Progenitor cell of endocrine pancreas (in vitro differentiated cells): ENCODE measurements at regions not wholly inside any gene's neighbourhood (a gene's known extent, or its start where the extent isn't known, plus 50 kb on each side); places are given as distances from the start of the nearest gene placed in this dataset.

Experiments
- DNase-seq: peaks from one replicate; pipeline ENCODE4 v3.0.0; 2021; ENCODE audit warnings: low spot score; ENCODE audit not compliant: unreplicated experiment
- H3K27ac Mint-ChIP-seq: 2 replicates; pipeline ENCODE4 v1.8.0; 2021; ENCODE audit warnings: mild to moderate bottlenecking, moderate library complexity, mixed read lengths
- H3K27me3 Mint-ChIP-seq: 2 replicates; pipeline ENCODE4 v1.8.0; 2021; ENCODE audit warnings: mixed read lengths
- H3K36me3 Mint-ChIP-seq: 2 replicates; pipeline ENCODE4 v1.8.0; 2022; ENCODE audit warnings: mixed read lengths; ENCODE audit not compliant: insufficient read depth
- H3K4me1 Mint-ChIP-seq: 2 replicates; pipeline ENCODE4 v1.8.0; 2021; ENCODE audit warnings: low read depth, mixed read lengths
- H3K4me3 Mint-ChIP-seq: 2 replicates; pipeline ENCODE4 v1.8.0; 2021; ENCODE audit warnings: low read depth, mild to moderate bottlenecking, moderate library complexity, mixed read lengths
- H3K9me3 Mint-ChIP-seq: 2 replicates; pipeline ENCODE4 v1.8.0; 2021; ENCODE audit warnings: low read depth, mixed read lengths
- TF ChIP-seq, protein P1 (sequence below): fragments of 200-600 bp; sonication (generic); IDR thresholded peaks from one replicate; pipeline ENCODE4 v1.5.0; 2021; ENCODE audit warnings: antibody characterized with exemption, mild to moderate bottlenecking; ENCODE audit not compliant: unreplicated experiment

DNA sequence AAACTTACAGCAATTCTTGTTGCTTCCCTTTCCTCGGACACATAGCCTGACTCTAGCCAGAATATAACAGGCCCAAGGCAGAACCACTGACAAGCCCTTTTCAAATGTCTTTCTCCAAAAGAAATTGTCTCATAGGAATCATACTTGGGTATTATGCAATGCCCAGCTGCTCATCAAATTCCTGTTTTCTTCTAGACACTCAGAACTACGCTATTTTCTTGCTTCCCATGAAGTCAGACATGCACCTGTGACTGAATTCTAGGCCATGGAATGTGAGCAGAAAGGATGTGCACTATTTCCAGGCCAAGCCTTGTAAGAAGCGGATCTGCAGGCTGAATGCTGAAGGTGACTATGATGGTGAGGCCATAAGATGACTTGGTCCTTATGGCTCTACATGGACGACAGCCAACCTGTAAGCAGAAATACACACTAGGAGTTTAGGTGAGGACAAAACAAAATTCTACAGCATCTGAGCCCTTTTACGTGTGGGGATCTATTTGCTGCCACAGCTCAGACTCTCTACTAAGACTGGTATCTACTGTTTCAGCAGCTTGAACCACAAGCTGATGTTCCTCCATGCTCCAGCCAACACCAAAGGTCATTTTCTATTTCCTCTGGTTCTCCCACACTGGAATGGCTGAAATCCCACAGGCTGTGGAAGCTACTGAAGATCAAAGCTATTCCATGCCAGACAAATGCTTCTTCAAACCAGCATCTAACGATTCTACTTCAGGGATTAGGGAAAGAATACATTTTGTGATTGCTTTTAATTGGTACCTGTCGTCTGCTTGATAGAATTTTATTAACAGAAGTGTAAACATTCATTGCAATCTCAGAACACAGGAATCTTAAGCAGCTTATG is 378.7 kb downstream of the RBM43 start:
- no peaks in the 10 kb centered on the region for H3K27me3 Mint-ChIP-seq
- no peak for DNase-seq
- H3K9me3 Mint-ChIP-seq: no peaks in the 10 kb centered on the region
- no peak overlapping the region for H3K4me3 Mint-ChIP-seq
- H3K4me1 Mint-ChIP-seq: peaks cover 1% of the 10 kb centered on the region
- H3K36me3 Mint-ChIP-seq: no peaks in the 10 kb centered on the region
- H3K27ac Mint-ChIP-seq: no peak overlapping the region
- TF ChIP-seq, protein P1, sequence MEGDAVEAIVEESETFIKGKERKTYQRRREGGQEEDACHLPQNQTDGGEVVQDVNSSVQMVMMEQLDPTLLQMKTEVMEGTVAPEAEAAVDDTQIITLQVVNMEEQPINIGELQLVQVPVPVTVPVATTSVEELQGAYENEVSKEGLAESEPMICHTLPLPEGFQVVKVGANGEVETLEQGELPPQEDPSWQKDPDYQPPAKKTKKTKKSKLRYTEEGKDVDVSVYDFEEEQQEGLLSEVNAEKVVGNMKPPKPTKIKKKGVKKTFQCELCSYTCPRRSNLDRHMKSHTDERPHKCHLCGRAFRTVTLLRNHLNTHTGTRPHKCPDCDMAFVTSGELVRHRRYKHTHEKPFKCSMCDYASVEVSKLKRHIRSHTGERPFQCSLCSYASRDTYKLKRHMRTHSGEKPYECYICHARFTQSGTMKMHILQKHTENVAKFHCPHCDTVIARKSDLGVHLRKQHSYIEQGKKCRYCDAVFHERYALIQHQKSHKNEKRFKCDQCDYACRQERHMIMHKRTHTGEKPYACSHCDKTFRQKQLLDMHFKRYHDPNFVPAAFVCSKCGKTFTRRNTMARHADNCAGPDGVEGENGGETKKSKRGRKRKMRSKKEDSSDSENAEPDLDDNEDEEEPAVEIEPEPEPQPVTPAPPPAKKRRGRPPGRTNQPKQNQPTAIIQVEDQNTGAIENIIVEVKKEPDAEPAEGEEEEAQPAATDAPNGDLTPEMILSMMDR: no peak

DNA sequence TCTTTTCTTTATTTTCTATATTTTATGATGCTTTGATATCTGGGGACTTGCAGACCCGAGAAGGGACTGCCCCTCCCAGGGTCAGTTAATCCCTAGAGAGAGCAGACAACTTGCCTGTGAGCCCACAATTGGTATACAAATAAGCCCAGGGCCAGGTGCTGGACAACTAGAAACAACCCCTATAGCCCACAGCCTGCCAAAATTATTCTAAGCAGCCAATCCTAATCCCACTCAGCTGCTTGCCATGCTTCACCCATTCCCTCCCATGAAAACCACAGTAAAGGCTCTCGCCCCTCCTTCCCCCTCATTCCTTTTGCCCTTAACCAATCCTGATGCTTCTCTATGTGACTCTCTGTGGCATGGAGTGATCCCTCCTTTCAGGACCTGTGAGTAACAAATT is 380.7 kb downstream of the RBM43 start:
- H3K27ac Mint-ChIP-seq: no peak overlapping the region
- H3K36me3 Mint-ChIP-seq: no peaks in the 10 kb centered on the region
- no peak for DNase-seq
- H3K27me3 Mint-ChIP-seq: no peaks in the 10 kb centered on the region
- peaks cover 1% of the 10 kb centered on the region for H3K4me1 Mint-ChIP-seq
- no peak overlapping the region for H3K4me3 Mint-ChIP-seq
- TF ChIP-seq, protein P1: no peak
- no peaks in the 10 kb centered on the region for H3K9me3 Mint-ChIP-seq

DNA sequence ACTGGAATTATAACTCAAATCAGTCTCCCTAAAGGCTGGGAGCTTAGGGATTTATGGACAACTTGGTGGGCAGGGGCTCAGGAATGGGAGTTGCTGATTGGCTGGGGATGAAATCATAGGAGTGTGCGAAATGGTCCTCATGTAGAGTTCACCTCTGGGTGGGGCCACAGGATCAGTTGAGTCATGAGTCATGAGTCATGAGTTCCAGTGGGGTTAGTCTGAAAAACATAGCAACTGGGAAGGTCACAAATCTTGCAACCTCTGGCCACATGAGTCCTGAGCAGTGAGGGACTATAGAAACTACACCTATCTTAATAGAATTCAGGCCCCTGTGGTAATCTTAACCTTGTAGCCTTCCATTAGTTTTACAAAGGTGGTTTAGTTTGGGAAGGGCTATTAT is 383.3 kb downstream of the RBM43 start:
- no peak for DNase-seq
- Mint-ChIP-seq H3K27ac (no peak overlapping the region), H3K4me1 (no peaks in the 10 kb centered on the region), H3K4me3 (no peak overlapping the region), H3K36me3 (no peaks in the 10 kb centered on the region), H3K9me3 (no peaks in the 10 kb centered on the region), H3K27me3 (no peaks in the 10 kb centered on the region)
- TF ChIP-seq, protein P1: no peak

DNA sequence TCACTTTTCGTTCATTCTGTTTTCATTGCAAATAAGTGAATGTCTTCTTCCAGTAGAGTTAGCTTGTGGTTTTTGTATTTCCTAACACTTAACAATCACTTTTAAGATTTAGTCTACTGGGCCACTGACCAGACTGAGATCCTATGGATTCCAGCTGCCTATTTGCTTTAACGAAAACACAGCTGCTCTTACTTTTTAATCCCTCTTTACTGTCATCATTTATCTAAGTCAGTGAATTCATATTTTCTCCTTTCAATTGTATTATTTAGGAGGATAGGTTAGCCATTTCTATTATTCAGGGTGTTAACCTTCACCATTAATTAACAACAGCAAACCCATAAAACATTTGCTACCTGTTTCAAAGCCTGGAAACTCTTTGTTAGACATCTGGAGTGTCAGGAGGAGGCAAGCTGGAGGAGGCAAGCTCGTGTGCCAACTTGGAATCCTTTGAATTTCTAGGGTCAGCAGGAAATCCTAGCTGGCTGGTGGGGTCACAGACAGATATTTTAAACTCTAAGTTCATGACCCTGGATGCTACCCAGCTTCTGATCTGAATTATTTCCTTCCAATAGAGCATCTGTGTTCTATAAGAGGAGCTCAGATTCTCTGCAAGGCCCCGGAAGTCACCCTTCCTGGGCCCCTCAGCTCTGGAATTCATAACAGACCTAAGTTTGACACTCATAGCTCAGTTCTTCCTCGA is 385.3 kb downstream of the RBM43 start:
- Mint-ChIP-seq H3K4me1 (peaks cover 3% of the 10 kb centered on the region), H3K9me3 (no peaks in the 10 kb centered on the region), H3K27me3 (peaks cover 4% of the 10 kb centered on the region), H3K4me3 (no peak overlapping the region), H3K36me3 (no peaks in the 10 kb centered on the region), H3K27ac (no peak overlapping the region)
- TF ChIP-seq, protein P1: no peak
- no peak for DNase-seq

DNA sequence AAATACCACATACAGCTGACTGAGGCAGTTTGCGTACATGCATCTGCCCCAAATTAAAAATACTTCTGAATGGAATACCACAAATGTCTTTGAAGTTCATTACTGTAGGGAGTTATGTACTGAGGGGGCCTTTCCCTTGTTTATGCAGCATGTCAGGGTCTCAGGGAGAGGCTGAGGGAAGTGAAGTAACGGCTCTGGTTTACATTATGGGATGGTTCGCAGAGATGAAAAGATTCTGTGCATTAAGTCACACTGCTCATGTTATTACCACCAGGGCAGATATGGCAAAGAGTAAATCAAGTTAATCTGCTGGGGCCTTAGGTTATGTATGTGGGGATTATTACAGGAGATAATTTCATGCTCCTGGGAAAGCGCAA is 385.9 kb upstream of the RND3 start:
- H3K27me3 Mint-ChIP-seq: peaks cover 4% of the 10 kb centered on the region
- H3K27ac Mint-ChIP-seq: no peak overlapping the region
- H3K4me1 Mint-ChIP-seq: peaks cover 3% of the 10 kb centered on the region
- H3K36me3 Mint-ChIP-seq: no peaks in the 10 kb centered on the region
- H3K9me3 Mint-ChIP-seq: peaks cover 2% of the 10 kb centered on the region
- no peak for DNase-seq
- TF ChIP-seq, protein P1: no peak
- H3K4me3 Mint-ChIP-seq: no peak overlapping the region
